ENCODE measurements at regions not wholly inside any gene's neighbourhood (a gene's known extent, or its start where the extent isn't known, plus 50 kb on each side); places are given as distances from the start of the nearest gene placed in this dataset.

DNA sequence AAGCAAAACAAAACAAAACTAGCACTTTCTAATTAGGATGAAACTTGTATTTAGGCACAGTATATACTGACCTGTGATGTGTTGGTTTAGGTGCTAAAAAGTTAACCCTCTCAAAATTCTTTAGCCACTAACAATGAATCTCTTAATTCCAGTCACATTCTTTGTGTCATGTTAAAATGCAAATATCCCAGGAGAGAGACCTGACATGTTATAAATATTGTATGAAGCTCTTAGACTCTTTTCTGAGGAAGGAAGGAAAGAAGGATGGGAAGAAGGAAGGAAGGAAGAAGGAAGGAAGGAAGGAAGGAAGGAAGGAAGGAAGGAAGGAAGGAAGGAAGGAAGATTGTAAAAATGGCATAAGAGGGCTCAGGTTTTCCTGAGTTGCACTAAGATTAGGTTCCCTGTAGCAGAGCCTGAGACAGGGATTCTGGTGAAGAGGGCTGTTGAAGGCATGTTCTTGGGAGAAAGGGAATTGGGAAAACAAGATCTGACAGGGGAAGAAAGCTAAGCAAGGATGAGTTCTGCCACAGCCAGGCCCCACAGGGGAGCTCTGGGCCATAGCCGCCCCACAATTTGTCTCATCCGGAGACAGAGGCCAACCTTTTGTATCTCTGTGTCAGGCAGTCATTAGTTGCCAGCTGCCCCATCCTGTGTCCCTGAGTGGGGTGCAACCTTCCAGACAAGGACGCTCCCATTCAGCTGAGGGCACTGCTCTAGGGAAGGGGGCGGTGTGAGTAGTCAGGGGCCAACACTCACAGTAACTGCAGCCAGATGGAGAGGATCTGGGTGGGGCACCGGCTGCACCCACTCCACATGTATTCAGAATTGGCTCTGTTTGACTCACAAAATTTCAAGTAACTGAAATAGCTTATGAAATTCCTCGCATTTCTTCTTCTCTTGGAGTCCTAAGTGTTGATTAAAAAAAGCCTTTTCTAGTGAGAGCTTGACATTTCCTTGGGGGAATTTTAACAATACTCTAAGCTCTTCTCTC, 189.3 kb upstream of the ARG1 start:
- DNase-seq (ENCODE audit: low read depth) = no peak

GRCh38 chr6:131387562-131388447, 185.2 kb upstream of the ARG1 start:
- DNase-seq (ENCODE audit: low read depth) = no peak

GRCh38 chr6:131390322-131390721, 182.7 kb upstream of the ARG1 start:
- peak; percentile 15 for DNase-seq (ENCODE audit: low read depth)

- DNase-seq (ENCODE audit: low read depth) = no peak
Observed at GRCh38 chr6:131391116-131391515, 181.9 kb upstream of the ARG1 start.

DNA sequence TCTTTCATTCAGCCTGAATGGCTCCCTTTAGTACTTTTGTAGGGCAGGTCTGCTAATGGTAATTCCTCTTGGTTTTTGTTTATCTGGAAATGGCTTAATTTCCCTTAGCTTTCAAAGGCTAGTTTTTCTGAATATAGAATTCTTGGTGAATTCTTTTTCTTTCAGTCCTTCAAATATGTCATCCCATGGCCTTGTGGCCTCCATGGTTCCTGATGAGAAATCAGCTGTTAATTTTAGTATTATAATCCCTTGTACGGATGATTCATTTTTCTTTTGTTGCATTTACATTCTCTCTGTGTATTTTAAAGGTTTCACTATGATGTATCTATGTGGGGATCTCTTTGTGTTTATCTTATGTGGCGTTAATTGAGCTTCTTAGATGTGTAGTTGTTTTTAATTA, 179.6 kb upstream of the ARG1 start:
- no peak for DNase-seq (ENCODE audit: low read depth)

GRCh38 chr6:131394768-131395432, 178.1 kb upstream of the ARG1 start:
- DNase-seq (ENCODE audit: low read depth) = no peak

DNA sequence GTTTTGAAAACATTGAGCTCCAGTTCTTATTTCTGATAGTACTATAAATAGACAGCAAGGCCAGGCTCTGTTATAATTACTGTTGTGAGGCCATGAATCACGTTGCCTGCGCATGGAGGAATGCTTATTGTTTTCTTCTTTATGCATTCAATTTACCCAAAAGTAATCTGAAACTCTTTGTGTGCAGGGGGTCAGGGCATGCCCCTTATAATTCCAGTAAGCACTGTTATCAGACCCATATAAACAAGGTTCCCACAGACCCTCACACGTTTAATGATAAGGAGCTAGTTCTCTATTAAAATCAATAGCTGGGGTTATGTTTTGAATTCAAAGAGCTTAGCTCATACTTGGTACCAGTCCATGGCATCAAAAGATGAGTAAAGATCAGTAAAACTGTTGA, 174.8 kb upstream of the ARG1 start:
- DNase-seq (ENCODE audit: low read depth) = no peak

- peak; percentile 15 for DNase-seq (ENCODE audit: low read depth)
Observed at GRCh38 chr6:131399433-131399832, 173.6 kb upstream of the ARG1 start.

DNA sequence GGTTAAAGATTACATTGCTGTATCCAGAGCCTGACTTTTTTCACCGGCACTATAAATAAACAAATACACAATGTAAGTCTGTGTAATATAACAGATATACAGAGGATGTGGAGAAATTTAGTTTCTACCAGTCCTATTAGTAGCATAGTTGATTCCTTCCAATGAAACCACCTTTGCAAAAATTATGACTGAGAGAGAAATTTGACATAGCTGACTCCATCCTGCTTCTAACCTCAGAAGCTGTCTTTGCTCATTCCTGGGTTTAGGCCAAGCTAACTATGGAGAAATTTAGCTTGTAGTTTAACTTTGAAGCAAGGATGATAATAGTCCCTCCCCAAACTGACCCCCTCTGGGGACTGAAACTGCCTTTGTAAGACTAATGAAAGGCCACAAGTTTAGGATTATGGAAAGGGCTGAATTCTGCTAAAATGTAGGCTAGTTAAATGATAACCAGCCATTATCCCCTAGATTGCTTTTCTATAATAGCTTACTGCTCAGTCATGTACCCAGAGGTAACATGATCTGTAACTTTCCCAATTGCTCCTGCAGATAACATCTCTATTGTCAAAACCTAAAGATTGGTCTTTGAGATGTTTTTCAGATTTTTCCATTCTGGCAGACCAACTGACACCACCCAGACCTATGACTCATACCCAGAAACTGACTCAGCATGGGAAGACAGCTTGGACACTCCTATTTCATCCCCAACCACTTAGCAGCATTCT, 172.8 kb upstream of the ARG1 start:
- peak; percentile 88 for DNase-seq (ENCODE audit: low read depth)

DNA sequence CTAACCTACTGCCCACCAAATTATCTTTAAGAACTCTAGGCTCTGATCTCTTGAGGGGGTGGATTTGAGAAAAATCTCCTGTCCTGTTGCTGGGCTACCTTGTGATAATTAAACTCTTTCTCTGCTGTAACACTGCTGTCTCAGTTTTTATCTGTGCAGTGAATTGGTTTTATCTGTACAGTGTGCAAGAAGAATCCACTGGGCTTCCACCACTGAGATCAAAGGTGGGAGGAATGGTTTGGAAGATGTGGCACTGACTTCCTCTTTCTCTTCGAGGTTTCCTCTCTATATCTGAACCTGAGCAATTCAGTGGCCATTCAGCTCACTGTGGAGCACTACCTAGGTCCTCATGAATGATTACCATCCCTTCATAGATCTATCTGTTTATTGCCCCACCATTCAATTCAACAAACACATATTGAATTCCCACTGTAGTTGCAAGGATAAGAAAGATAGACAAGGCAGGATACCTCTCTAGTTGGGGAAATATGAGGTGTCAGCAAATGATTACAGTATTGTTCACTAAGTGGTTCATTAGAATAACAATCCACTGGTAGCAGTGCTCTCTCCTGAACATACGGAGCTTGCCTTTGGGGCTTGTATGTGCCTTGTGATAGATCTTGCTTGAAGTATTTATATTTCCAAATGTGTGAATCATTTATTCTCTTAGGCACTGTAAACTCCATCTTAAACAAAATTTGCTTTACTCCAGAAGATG, 172.1 kb upstream of the ARG1 start:
- no peak for DNase-seq (ENCODE audit: low read depth)

DNA sequence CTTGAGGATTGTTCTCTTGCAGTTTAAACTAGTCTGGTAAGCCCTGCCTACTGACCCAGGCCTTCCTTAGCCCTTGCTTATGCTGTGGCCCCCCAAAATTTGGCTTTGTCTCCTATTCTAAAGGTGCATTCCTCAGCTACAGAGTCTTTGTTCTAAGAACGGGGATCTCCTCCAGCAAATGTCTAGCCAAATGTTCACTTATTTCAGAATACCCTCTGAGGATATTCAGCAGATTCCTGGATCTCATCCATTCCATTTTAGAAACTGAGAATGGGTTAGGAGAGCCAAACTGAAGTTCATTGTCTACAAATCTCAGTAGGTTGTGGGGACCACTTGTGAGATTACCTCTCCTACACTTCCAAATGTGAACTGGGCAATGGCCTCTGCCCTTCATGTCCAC, 164.2 kb upstream of the ARG1 start:
- DNase-seq (ENCODE audit: low read depth) = no peak

DNA sequence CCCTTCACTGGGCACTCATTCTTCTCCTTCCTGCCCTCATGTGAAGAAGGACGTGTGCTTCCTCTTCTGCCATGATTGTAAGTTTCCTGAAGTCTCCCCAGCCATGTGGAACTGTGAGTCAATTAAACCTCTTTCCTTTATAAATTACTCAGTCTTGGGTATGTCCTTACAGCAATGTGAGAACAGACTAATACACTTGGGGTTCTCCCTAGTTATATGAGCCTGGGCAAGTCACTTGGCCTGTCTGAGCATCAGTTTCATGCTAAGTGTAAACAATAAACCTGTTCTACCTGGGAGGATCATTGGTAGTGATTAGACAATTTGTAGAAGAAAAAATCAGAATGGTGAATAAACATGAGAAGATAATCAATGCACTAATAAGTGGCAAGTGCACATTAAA, 162.2 kb upstream of the ARG1 start:
- DNase-seq (ENCODE audit: low read depth) = no peak

- DNase-seq (ENCODE audit: low read depth) = no peak
Observed at GRCh38 chr6:131412960-131413830, 159.8 kb upstream of the ARG1 start.

DNA sequence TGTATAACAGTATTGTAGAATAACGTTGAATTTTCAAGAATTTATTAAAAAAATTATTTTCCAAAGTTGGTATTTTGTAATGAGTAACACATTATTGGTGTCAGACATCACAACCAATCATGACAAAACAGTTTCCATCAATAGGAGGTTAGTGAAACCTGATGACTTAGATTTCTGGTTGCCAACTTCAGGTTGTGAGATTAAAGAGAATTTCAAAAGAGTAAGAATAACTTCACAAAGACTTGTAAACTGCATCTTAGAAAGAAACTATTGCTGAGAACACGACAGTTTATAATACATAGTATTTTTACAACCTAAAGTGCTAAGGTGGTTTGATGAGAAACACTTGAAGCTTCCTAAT, 159.2 kb upstream of the ARG1 start:
- no peak for DNase-seq (ENCODE audit: low read depth)

GRCh38 chr6:131414956-131415355, 158.1 kb upstream of the ARG1 start:
- DNase-seq (ENCODE audit: low read depth) = no peak

- DNase-seq (ENCODE audit: low read depth) = no peak
Observed at GRCh38 chr6:131418441-131418840, 154.6 kb upstream of the ARG1 start.

DNA sequence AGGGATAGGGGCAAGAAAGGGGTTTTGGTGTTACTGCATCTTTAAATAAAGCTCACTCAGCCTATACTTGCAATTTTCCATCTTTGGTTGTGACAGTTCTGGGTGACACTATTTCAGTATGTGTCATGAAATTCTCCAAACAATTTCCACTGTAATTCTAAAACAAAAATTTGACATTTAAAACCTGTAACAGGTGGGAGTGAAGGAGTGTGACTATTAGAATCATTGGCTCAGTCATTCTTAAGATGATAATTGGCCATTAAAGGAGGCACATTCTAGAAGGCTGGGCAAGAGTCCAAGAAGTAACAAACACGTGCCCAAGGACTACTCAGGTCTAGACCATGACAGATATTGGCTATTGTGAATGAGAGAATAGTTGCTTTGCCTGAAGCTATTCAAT, 153.3 kb upstream of the ARG1 start:
- no peak for DNase-seq (ENCODE audit: low read depth)

DNA sequence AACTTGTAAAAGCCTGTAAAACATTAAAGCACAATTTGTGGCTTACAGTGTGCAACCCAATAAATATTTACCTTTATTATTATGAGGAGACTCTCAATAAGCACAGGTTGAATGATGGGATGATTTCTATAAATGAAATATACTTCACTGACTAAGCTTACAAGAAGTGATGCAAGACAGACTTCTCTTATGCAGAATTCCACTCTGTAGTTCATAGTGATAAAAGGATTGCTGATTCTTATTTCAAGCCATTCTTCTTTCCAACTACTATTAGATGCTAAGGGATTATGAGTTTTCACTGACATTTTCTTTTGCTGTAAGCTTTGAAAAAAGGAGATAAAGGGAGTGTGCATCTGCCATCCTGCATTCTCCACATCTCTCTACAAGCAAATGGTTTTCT, 149.0 kb upstream of the ARG1 start:
- DNase-seq (ENCODE audit: low read depth) = no peak

DNA sequence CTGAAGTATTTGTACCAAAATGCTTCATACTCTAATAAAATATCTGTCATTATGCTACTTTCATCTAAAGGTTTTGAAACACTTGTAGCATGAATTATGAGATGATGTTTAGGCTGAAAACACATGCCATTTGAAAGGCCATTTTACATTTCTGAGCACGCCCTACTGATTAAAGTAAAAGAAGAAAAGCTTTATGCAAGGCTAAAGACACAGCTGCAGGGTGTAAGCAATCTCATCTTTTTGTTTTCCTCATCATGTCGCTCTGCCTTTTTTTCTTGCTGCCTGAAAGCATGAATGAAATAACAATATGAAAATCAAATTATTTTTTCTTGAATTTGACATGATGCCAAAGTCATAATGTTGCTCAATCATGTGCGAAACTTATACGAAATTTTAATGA, 148.6 kb upstream of the ARG1 start:
- DNase-seq (ENCODE audit: low read depth) = no peak
